ENCODE measurements at regions not wholly inside any gene's neighbourhood (a gene's known extent, or its start where the extent isn't known, plus 50 kb on each side); places are given as distances from the start of the nearest gene placed in this dataset.

DNA sequence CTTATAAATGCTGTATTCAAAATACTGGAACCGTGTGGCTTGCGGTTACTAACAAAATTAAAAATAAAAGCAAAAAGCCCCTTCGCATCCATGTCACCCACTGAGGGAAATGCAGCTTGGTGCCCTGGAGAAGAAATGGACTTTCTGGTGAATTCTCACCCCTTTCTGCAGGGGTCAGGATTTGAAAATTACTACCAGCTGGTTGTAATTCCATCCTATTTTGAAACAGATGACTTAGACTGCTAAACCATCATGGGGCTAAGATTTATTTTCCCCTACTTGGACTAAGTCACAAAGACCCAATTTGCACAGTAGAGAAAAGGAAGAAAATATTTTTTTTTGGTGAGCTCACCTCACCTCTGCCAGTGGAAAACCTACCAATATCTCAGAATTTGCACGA is 111.4 kb upstream of the MYOCD start:
- no peaks in the 10 kb centered on the region for H3K4me1 ChIP-seq (ENCODE audit: low read length)
- H2AFZ ChIP-seq (ENCODE audit: low read length), result no peak overlapping the region
- no peak for DNase-seq
- no peak overlapping the region for H3K4me3 ChIP-seq (ENCODE audit: low read length)
- no peak overlapping the region for H3K9ac ChIP-seq (ENCODE audit: low read length)
- no peak overlapping the region for H3K27ac ChIP-seq (ENCODE audit: low read length)
- H3K79me2 ChIP-seq (ENCODE audit: low read length), result no peaks in the 10 kb centered on the region
- H3K9me2 ChIP-seq (replicated peaks; ENCODE audit: insufficient read depth, low read length), result no peaks in the 10 kb centered on the region
- H3K9me3 ChIP-seq (ENCODE audit: low read length), result no peaks in the 10 kb centered on the region
- H3K4me2 ChIP-seq (ENCODE audit: low read depth, low read length, poor library complexity, severe bottlenecking), result no peak overlapping the region
- no peaks in the 10 kb centered on the region for H4K20me1 ChIP-seq (ENCODE audit: insufficient read depth, low read depth, low read length)
- H3K27me3 ChIP-seq (ENCODE audit: low read length), result no peaks in the 10 kb centered on the region
- H3K36me3 ChIP-seq (ENCODE audit: insufficient read depth, low read length), result no peaks in the 10 kb centered on the region

DNA sequence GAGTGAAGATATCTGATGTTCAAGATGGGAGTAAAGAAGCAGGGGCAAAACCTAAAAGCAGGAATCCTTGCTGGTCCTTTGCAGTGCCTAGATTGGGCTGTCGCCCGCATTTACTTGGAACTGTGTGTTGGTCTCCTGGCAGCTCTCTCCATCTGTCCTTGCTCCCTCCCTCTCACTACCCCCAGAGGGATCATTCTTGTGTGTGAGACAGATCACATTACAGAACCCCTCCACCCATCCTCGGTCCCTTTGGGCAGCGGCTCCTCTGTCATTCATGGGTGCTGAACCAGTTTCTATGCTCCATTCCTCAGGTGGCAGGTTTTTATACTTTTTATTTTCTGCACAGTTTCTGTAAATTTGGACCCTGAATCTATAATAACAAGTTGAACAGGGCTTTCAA is 99.4 kb upstream of the MYOCD start:
- Histone ChIP-seq H3K4me2 (ENCODE audit: low read depth, low read length, poor library complexity, severe bottlenecking) (no peak overlapping the region), H3K4me1 (ENCODE audit: low read length) (no peaks in the 10 kb centered on the region), H4K20me1 (ENCODE audit: insufficient read depth, low read depth, low read length) (no peaks in the 10 kb centered on the region), H2AFZ (ENCODE audit: low read length) (no peak overlapping the region), H3K4me3 (ENCODE audit: low read length) (no peak overlapping the region), H3K9ac (ENCODE audit: low read length) (no peak overlapping the region), H3K27ac (ENCODE audit: low read length) (no peak overlapping the region), H3K79me2 (ENCODE audit: low read length) (no peaks in the 10 kb centered on the region), H3K9me3 (ENCODE audit: low read length) (no peaks in the 10 kb centered on the region), H3K9me2 (replicated peaks; ENCODE audit: insufficient read depth, low read length) (no peaks in the 10 kb centered on the region), H3K27me3 (ENCODE audit: low read length) (no peaks in the 10 kb centered on the region), H3K36me3 (ENCODE audit: insufficient read depth, low read length) (no peaks in the 10 kb centered on the region)
- no peak for DNase-seq

DNA sequence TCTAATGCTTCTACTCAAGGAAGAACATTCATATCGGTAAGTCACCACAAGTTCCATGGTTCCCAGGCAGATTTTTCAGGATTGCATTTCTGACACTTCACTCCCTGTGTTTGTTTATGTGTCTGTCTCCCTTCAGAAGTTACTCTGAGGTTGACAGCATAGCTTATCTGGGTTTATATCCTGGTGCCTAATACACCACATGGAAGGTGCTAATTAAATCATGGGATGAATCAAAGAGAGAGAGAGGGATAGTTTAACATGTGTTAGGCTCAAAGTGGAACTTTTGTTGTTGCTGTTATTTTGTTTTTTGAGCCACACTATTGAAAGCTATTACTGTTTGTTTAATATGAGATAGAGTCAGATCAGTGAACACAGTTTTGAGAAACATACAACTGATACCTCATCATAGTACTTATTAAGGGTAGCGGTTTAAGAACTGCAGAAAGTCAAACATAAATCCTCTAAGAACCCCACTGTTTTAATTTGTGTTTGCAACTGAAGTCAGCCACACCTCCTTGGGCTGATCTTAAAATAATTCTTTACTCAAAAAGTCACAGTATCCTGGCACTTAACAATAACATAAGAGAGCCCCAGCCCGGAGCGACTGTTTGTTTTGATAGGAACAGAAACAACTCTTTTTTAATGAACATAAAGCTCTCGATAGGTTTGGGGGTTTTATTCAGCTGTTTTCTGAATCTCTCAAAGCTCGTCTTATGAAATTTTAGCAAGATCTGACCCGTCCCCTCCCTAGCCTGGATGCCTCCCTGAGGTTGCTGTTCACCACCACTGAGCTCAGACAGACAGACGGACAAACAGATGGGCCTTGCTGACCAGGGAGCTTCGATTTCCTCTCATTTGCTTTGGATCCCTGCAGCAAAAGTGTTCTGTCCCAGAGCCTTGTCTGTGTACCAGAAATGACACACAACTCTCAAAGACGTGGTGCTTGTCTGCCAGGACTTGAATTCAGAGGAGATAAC is 98.3 kb upstream of the MYOCD start:
- no peaks in the 10 kb centered on the region for H3K36me3 ChIP-seq (ENCODE audit: insufficient read depth, low read length)
- no peaks in the 10 kb centered on the region for H3K9me2 ChIP-seq (replicated peaks; ENCODE audit: insufficient read depth, low read length)
- H3K79me2 ChIP-seq (ENCODE audit: low read length), result no peaks in the 10 kb centered on the region
- H3K4me1 ChIP-seq (ENCODE audit: low read length), result no peaks in the 10 kb centered on the region
- no peak overlapping the region for H3K4me3 ChIP-seq (ENCODE audit: low read length)
- H3K9me3 ChIP-seq (ENCODE audit: low read length), result no peaks in the 10 kb centered on the region
- no peak overlapping the region for H2AFZ ChIP-seq (ENCODE audit: low read length)
- no peak overlapping the region for H3K4me2 ChIP-seq (ENCODE audit: low read depth, low read length, poor library complexity, severe bottlenecking)
- H3K27me3 ChIP-seq (ENCODE audit: low read length), result no peaks in the 10 kb centered on the region
- no peak overlapping the region for H3K9ac ChIP-seq (ENCODE audit: low read length)
- H4K20me1 ChIP-seq (ENCODE audit: insufficient read depth, low read depth, low read length), result no peaks in the 10 kb centered on the region
- no peak overlapping the region for H3K27ac ChIP-seq (ENCODE audit: low read length)
- DNase-seq, result no peak

DNA sequence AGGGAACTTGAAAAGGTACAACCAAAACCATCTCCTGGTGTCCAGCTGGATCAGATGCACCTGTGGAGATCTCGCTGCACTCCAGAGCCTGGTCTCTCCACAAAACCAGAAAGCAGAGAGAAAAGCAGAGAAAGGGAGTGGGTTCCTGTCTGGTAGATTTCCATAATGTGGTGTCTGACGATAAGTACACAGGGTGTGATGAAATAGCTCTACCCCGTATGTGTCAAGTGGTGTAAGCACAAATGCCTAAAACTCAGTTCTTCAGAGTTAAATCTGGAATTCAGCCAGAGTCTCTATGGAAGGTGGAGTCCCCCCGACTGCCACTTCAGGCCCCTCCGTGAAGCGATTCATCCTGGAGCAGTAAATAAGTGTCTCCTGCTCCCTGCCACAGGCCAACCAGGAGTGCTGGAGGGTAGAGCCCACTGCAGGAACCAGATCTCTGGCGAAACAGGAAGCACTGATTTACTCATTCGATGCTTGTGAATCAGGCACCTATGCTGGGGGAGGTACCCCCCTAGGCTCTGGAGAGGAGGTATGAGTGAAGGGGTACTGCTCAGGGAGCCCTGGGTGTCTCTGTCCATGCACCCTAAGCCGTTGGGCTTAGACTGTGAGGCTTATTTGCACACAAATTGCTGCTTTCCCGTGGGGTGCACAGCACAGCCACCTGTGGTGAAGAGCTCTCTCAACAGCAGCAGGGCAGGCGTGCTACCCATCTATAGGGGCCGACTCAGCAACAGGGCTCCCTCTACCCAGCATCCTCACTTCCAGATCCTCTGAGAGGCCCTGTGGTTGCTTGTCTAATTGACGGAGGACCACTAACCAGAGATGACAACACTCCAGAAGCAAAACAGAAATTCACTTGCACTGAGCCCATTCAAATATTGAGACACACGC is 97.1 kb upstream of the MYOCD start:
- DNase-seq, result no peak
- no peak overlapping the region for H3K4me2 ChIP-seq (ENCODE audit: low read depth, low read length, poor library complexity, severe bottlenecking)
- no peaks in the 10 kb centered on the region for H3K9me3 ChIP-seq (ENCODE audit: low read length)
- no peak overlapping the region for H3K27ac ChIP-seq (ENCODE audit: low read length)
- H3K4me1 ChIP-seq (ENCODE audit: low read length), result no peaks in the 10 kb centered on the region
- no peaks in the 10 kb centered on the region for H4K20me1 ChIP-seq (ENCODE audit: insufficient read depth, low read depth, low read length)
- H3K79me2 ChIP-seq (ENCODE audit: low read length), result no peaks in the 10 kb centered on the region
- no peaks in the 10 kb centered on the region for H3K27me3 ChIP-seq (ENCODE audit: low read length)
- H3K36me3 ChIP-seq (ENCODE audit: insufficient read depth, low read length), result no peaks in the 10 kb centered on the region
- no peak overlapping the region for H2AFZ ChIP-seq (ENCODE audit: low read length)
- H3K9me2 ChIP-seq (replicated peaks; ENCODE audit: insufficient read depth, low read length), result no peaks in the 10 kb centered on the region
- no peak overlapping the region for H3K9ac ChIP-seq (ENCODE audit: low read length)
- no peak overlapping the region for H3K4me3 ChIP-seq (ENCODE audit: low read length)

DNA sequence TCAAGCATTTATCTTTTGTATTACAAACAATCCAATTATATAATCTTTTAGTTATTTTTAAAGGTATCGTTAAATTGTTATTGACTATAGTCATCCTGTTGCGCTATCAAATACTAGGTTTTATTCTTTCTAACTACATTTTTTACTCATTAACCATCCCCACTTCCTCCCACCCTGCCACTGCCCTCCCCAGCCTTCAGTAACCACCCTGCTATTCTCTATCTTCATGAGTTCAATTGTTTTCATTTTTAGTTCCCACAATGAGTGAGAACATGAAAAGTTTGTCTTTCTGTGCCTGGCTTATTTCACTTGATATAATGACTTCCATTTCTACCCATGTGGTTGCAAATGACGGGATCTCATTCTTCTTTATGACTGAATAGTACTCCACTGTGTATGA is 94.1 kb upstream of the MYOCD start:
- H3K27me3 ChIP-seq (ENCODE audit: low read length), result no peaks in the 10 kb centered on the region
- no peak overlapping the region for H3K27ac ChIP-seq (ENCODE audit: low read length)
- H2AFZ ChIP-seq (ENCODE audit: low read length), result no peak overlapping the region
- H3K9ac ChIP-seq (ENCODE audit: low read length), result no peak overlapping the region
- H4K20me1 ChIP-seq (ENCODE audit: insufficient read depth, low read depth, low read length), result no peaks in the 10 kb centered on the region
- no peak for DNase-seq
- H3K4me1 ChIP-seq (ENCODE audit: low read length), result no peaks in the 10 kb centered on the region
- no peak overlapping the region for H3K4me3 ChIP-seq (ENCODE audit: low read length)
- H3K9me3 ChIP-seq (ENCODE audit: low read length), result no peaks in the 10 kb centered on the region
- no peaks in the 10 kb centered on the region for H3K79me2 ChIP-seq (ENCODE audit: low read length)
- H3K9me2 ChIP-seq (replicated peaks; ENCODE audit: insufficient read depth, low read length), result no peaks in the 10 kb centered on the region
- H3K36me3 ChIP-seq (ENCODE audit: insufficient read depth, low read length), result no peaks in the 10 kb centered on the region
- H3K4me2 ChIP-seq (ENCODE audit: low read depth, low read length, poor library complexity, severe bottlenecking), result no peak overlapping the region

DNA sequence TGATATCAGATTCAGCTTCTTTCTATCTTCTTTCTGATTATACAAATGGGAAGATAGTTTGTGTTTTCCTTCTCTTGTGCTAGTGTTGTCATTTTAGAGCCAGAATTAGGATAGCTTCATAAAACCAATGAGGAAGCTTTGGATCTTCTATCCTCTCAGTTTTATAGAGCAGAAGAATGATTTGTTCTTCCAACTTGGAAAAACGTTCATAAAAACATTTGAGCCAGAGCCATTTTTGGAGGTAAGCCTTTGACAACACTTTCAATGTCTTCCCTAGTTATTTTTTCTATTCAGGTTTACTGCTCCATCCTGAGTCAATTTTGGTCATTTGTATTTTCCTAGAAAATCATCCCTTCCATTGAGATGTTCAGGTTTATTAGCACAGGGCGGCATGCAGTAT is 91.2 kb upstream of the MYOCD start:
- no peak for DNase-seq
- Histone ChIP-seq H3K4me3 (ENCODE audit: low read length) (no peak overlapping the region), H3K9ac (ENCODE audit: low read length) (no peak overlapping the region), H2AFZ (ENCODE audit: low read length) (no peak overlapping the region), H3K27me3 (ENCODE audit: low read length) (no peaks in the 10 kb centered on the region), H4K20me1 (ENCODE audit: insufficient read depth, low read depth, low read length) (no peaks in the 10 kb centered on the region), H3K27ac (ENCODE audit: low read length) (no peak overlapping the region), H3K9me3 (ENCODE audit: low read length) (no peaks in the 10 kb centered on the region), H3K4me1 (ENCODE audit: low read length) (no peaks in the 10 kb centered on the region), H3K9me2 (replicated peaks; ENCODE audit: insufficient read depth, low read length) (no peaks in the 10 kb centered on the region), H3K79me2 (ENCODE audit: low read length) (no peaks in the 10 kb centered on the region), H3K4me2 (ENCODE audit: low read depth, low read length, poor library complexity, severe bottlenecking) (no peak overlapping the region), H3K36me3 (ENCODE audit: insufficient read depth, low read length) (no peaks in the 10 kb centered on the region)

DNA sequence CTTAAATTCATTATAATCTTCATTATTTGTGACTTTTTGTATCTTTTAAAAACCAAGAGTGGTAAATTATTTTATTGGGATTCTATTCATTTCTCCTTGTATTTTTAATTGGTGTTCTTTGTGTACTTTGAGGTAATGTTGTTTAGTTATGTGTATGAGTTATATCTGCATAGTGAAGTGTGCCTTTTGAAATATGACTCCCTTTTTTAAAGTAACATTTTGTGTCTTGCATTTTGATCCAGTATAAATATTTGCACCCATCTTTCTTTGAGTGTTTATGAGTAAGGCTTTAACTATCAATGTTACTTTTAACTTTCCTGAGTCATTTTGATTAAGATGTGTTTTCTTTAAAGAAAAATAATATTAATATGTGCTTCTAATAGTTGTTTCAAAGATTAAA is 90.0 kb upstream of the MYOCD start:
- Histone ChIP-seq H3K4me2 (ENCODE audit: low read depth, low read length, poor library complexity, severe bottlenecking) (no peak overlapping the region), H3K9me3 (ENCODE audit: low read length) (no peaks in the 10 kb centered on the region), H3K4me1 (ENCODE audit: low read length) (no peaks in the 10 kb centered on the region), H3K36me3 (ENCODE audit: insufficient read depth, low read length) (no peaks in the 10 kb centered on the region), H2AFZ (ENCODE audit: low read length) (no peak overlapping the region), H4K20me1 (ENCODE audit: insufficient read depth, low read depth, low read length) (no peaks in the 10 kb centered on the region), H3K27ac (ENCODE audit: low read length) (no peak overlapping the region), H3K79me2 (ENCODE audit: low read length) (no peaks in the 10 kb centered on the region), H3K27me3 (ENCODE audit: low read length) (no peaks in the 10 kb centered on the region), H3K9me2 (replicated peaks; ENCODE audit: insufficient read depth, low read length) (no peaks in the 10 kb centered on the region), H3K9ac (ENCODE audit: low read length) (no peak overlapping the region), H3K4me3 (ENCODE audit: low read length) (no peak overlapping the region)
- no peak for DNase-seq

DNA sequence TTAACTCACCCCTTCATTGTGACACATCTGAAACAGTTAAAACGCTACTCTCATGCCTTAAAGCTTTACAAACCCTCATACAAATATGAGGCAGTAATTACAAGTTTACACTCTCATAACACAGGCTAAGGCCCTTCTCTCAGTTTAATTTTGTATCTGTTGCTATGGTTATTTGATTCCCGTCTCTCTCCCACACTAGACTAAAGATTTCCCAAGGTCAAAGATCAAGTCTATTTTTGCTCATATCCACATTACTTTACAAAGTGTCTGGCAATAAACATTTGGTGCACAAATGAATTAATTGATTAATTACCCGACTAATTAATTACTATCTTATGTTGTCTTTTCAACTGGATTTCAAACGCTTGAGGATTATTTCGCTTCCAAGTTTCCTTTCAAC is 86.4 kb upstream of the MYOCD start:
- Histone ChIP-seq H3K36me3 (ENCODE audit: insufficient read depth, low read length) (no peaks in the 10 kb centered on the region), H4K20me1 (ENCODE audit: insufficient read depth, low read depth, low read length) (no peaks in the 10 kb centered on the region), H3K9me3 (ENCODE audit: low read length) (no peaks in the 10 kb centered on the region), H3K9ac (ENCODE audit: low read length) (no peak overlapping the region), H3K9me2 (replicated peaks; ENCODE audit: insufficient read depth, low read length) (no peaks in the 10 kb centered on the region), H3K4me2 (ENCODE audit: low read depth, low read length, poor library complexity, severe bottlenecking) (no peak overlapping the region), H3K27ac (ENCODE audit: low read length) (no peak overlapping the region), H3K4me3 (ENCODE audit: low read length) (no peak overlapping the region), H3K27me3 (ENCODE audit: low read length) (no peaks in the 10 kb centered on the region), H3K79me2 (ENCODE audit: low read length) (no peaks in the 10 kb centered on the region), H2AFZ (ENCODE audit: low read length) (no peak overlapping the region), H3K4me1 (ENCODE audit: low read length) (no peaks in the 10 kb centered on the region)
- no peak for DNase-seq

Measured in Karpas-422 (cell line).